ENCODE measurements at regions not wholly inside any gene's neighbourhood (a gene's known extent, or its start where the extent isn't known, plus 50 kb on each side); places are given as distances from the start of the nearest gene placed in this dataset.

GRCh38 chr10:94107191-94107590 lies 113.5 kb downstream of the PLCE1 start:
- no peaks in the 10 kb centered on the region for H3K36me3 Mint-ChIP-seq (ENCODE audit: low read depth, unreplicated experiment)
- no peak overlapping the region for H3K4me2 ChIP-seq (ENCODE audit: low read length)
- no peak overlapping the region for H2AFZ ChIP-seq (ENCODE audit: low read depth, low read length)
- H3K4me3 ChIP-seq (ENCODE audit: insufficient read depth, low read depth, low read length) = no peak overlapping the region
- H3K9me3 Mint-ChIP-seq (ENCODE audit: unreplicated experiment) = no peaks in the 10 kb centered on the region
- DNase-seq (ENCODE audit: low read depth) (no peak), FAIRE-seq (peak; percentile 26)
- H3K27me3 ChIP-seq (ENCODE audit: insufficient read depth, low read length) = no peaks in the 10 kb centered on the region
- no peak overlapping the region for H3K27ac ChIP-seq (ENCODE audit: low read depth, low read length)
- peaks cover 2% of the 10 kb centered on the region for H3K27me3 Mint-ChIP-seq (ENCODE audit: low read depth, unreplicated experiment)
- H3K36me3 ChIP-seq (ENCODE audit: insufficient read depth, low read length) = no peaks in the 10 kb centered on the region
- no peak overlapping the region for H3K4me3 Mint-ChIP-seq (ENCODE audit: unreplicated experiment)
- TF ChIP-seq CTCF (IDR thresholded peaks at IDR 0.05; ENCODE audit: insufficient read depth, low read depth, low read length) (no peak), EZH2 (IDR thresholded peaks at IDR 0.05; ENCODE audit: insufficient read depth, low read length) (no peak)
- H3K4me1 Mint-ChIP-seq (ENCODE audit: low read depth, unreplicated experiment) = peaks cover 24% of the 10 kb centered on the region
- peaks cover 18% of the 10 kb centered on the region for H3K4me1 ChIP-seq (ENCODE audit: insufficient read depth, low read length)
- no peaks in the 10 kb centered on the region for H3K79me2 ChIP-seq (ENCODE audit: insufficient read depth, low read length)
- no peaks in the 10 kb centered on the region for H4K20me1 ChIP-seq (ENCODE audit: insufficient read depth, low read length)
- H3K27ac Mint-ChIP-seq (ENCODE audit: unreplicated experiment) = no peak overlapping the region
- no peak overlapping the region for H3K9ac ChIP-seq (ENCODE audit: low read length)
- H3K9me3 ChIP-seq (ENCODE audit: insufficient read depth, low read depth, low read length) = no peaks in the 10 kb centered on the region

- Mint-ChIP-seq H3K27me3 (ENCODE audit: low read depth, unreplicated experiment) (peaks cover 2% of the 10 kb centered on the region), H3K27ac (ENCODE audit: unreplicated experiment) (no peak overlapping the region), H3K36me3 (ENCODE audit: low read depth, unreplicated experiment) (no peaks in the 10 kb centered on the region), H3K9me3 (ENCODE audit: unreplicated experiment) (no peaks in the 10 kb centered on the region), H3K4me1 (ENCODE audit: low read depth, unreplicated experiment) (peaks cover 24% of the 10 kb centered on the region), H3K4me3 (ENCODE audit: unreplicated experiment) (no peak overlapping the region)
- Histone ChIP-seq H3K9ac (ENCODE audit: low read length) (no peak overlapping the region), H3K27me3 (ENCODE audit: insufficient read depth, low read length) (no peaks in the 10 kb centered on the region), H3K79me2 (ENCODE audit: insufficient read depth, low read length) (no peaks in the 10 kb centered on the region), H2AFZ (ENCODE audit: low read depth, low read length) (no peak overlapping the region), H3K9me3 (ENCODE audit: insufficient read depth, low read depth, low read length) (no peaks in the 10 kb centered on the region), H3K4me1 (ENCODE audit: insufficient read depth, low read length) (peaks cover 18% of the 10 kb centered on the region), H3K4me2 (ENCODE audit: low read length) (peak overlapping the region; percentile 33), H3K4me3 (ENCODE audit: insufficient read depth, low read depth, low read length) (no peak overlapping the region), H4K20me1 (ENCODE audit: insufficient read depth, low read length) (no peaks in the 10 kb centered on the region), H3K36me3 (ENCODE audit: insufficient read depth, low read length) (no peaks in the 10 kb centered on the region), H3K27ac (ENCODE audit: low read depth, low read length) (peak overlapping the region; percentile 25)
- DNase-seq (ENCODE audit: low read depth) = peak; percentile 86
- TF ChIP-seq CTCF (IDR thresholded peaks at IDR 0.05; ENCODE audit: insufficient read depth, low read depth, low read length) (no peak), EZH2 (IDR thresholded peaks at IDR 0.05; ENCODE audit: insufficient read depth, low read length) (no peak)
- peak; percentile 99 for FAIRE-seq
Observed at GRCh38 chr10:94108200-94108599, 114.5 kb downstream of the PLCE1 start.

GRCh38 chr10:94111367-94111766 lies 117.6 kb downstream of the PLCE1 start:
- H3K9me3 Mint-ChIP-seq (ENCODE audit: unreplicated experiment) = peaks cover 2% of the 10 kb centered on the region
- H4K20me1 ChIP-seq (ENCODE audit: insufficient read depth, low read length) = no peaks in the 10 kb centered on the region
- DNase-seq (ENCODE audit: low read depth) (no peak), FAIRE-seq (no peak)
- no peak overlapping the region for H3K27ac Mint-ChIP-seq (ENCODE audit: unreplicated experiment)
- no peak overlapping the region for H3K4me3 ChIP-seq (ENCODE audit: insufficient read depth, low read depth, low read length)
- peaks cover 11% of the 10 kb centered on the region for H3K4me1 Mint-ChIP-seq (ENCODE audit: low read depth, unreplicated experiment)
- H3K9ac ChIP-seq (ENCODE audit: low read length) = no peak overlapping the region
- H2AFZ ChIP-seq (ENCODE audit: low read depth, low read length) = no peak overlapping the region
- peaks cover 9% of the 10 kb centered on the region for H3K4me1 ChIP-seq (ENCODE audit: insufficient read depth, low read length)
- H3K36me3 Mint-ChIP-seq (ENCODE audit: low read depth, unreplicated experiment) = no peaks in the 10 kb centered on the region
- H3K27me3 Mint-ChIP-seq (ENCODE audit: low read depth, unreplicated experiment) = peaks cover 2% of the 10 kb centered on the region
- no peaks in the 10 kb centered on the region for H3K79me2 ChIP-seq (ENCODE audit: insufficient read depth, low read length)
- H3K4me3 Mint-ChIP-seq (ENCODE audit: unreplicated experiment) = no peak overlapping the region
- H3K36me3 ChIP-seq (ENCODE audit: insufficient read depth, low read length) = no peaks in the 10 kb centered on the region
- no peak overlapping the region for H3K27ac ChIP-seq (ENCODE audit: low read depth, low read length)
- TF ChIP-seq CTCF (IDR thresholded peaks at IDR 0.05; ENCODE audit: insufficient read depth, low read depth, low read length) = no peak
- no peak for TF ChIP-seq EZH2 (IDR thresholded peaks at IDR 0.05; ENCODE audit: insufficient read depth, low read length)
- no peak overlapping the region for H3K4me2 ChIP-seq (ENCODE audit: low read length)
- H3K9me3 ChIP-seq (ENCODE audit: insufficient read depth, low read depth, low read length) = no peaks in the 10 kb centered on the region
- H3K27me3 ChIP-seq (ENCODE audit: insufficient read depth, low read length) = no peaks in the 10 kb centered on the region
